Heart right ventricle (tissue), 16 donors: ENCODE measurements at regions not wholly inside any gene's neighbourhood (a gene's known extent, or its start where the extent isn't known, plus 50 kb on each side); places are given as distances from the start of the nearest gene placed in this dataset.

Experiments used
- ATAC-seq, 8 donors: fragments of 200-7000 bp; cut with Tn5 transposase; one replicate each; pipeline ENCODE4 v1.9.1; 2020; ENCODE audit warnings: mild to moderate bottlenecking in 8 of 8, moderate library complexity in 8 of 8, moderate number of reproducible peaks in 1 of 8
- DNase-seq, 2 donors: peaks; one replicate each; pipeline ENCODE4 v3.0.0-alpha.2; 2020
- H3K27ac ChIP-seq, 10 donors: fragments of 200-600 bp; sonication (generic) in 2 of 10; one replicate each; pipeline versions ENCODE4 v1.5.0 to v1.8.0; 2020 to 2022; ENCODE audit warnings: mild to moderate bottlenecking in 3 of 10
- H3K27me3 ChIP-seq, 7 donors: fragments of 200-600 bp; one replicate each; pipeline ENCODE4 v1.8.0; 2021 to 2022; ENCODE audit warnings: mild to moderate bottlenecking in 2 of 7
- H3K36me3 ChIP-seq, 9 donors: fragments of 200-600 bp; sonication (generic) in 1 of 9; one replicate each; pipeline versions ENCODE4 v1.5.0 to v1.8.0; 2020 to 2022; ENCODE audit warnings: mild to moderate bottlenecking in 2 of 9
- H3K4me1 ChIP-seq, 9 donors: fragments of 200-600 bp; sonication (generic) in 1 of 9; one replicate each; pipeline versions ENCODE4 v1.5.0 to v1.8.0; 2020 to 2022; ENCODE audit warnings: mild to moderate bottlenecking in 4 of 9
- H3K4me3 ChIP-seq, 10 donors: fragments of 200-600 bp; sonication (generic) in 2 of 10; one replicate each; pipeline versions ENCODE4 v1.5.0 to v1.8.0; 2020 to 2022; ENCODE audit warnings: mild to moderate bottlenecking in 7 of 10, moderate library complexity in 2 of 10
- H3K9me3 ChIP-seq, 11 donors: fragments of 200-600 bp in 10 of 11; sonication (generic) in 2 of 11; one replicate each; pipeline versions ENCODE4 v1.5.0 to v1.8.0; 2013 to 2022; ENCODE audit warnings: mild to moderate bottlenecking in 2 of 11, control low read depth in 1 of 11, moderate library complexity in 1 of 11
- CTCF ChIP-seq, 9 donors: fragments of 200-600 bp; sonication (generic) in 2 of 9; IDR thresholded peaks; one replicate each; pipeline versions ENCODE4 v1.5.0 to v1.8.0; 2021 to 2022; ENCODE audit warnings: antibody characterized with exemption in 9 of 9, mild to moderate bottlenecking in 5 of 9, moderate library complexity in 1 of 9
- WGBS, 2 donors: extraction: QIAGEN DNeasy Blood & Tissue Kit; methylation state at CpG; one replicate each; pipeline ENCODE4 v1.1.7; 2013; ENCODE audit warnings: inconsistent platforms in 1 of 2; 5-methylcytosine and 5-hydroxymethylcytosine counted together
- intact Hi-C, 10 donors: fragments of 100-400 bp; cut with DNase I; formaldehyde crosslinking; loops; one replicate each; pipeline versions ENCODE4 v1.11.1 to v1.14.2; 2022
- donor health status: Arrhythmogenic right ventricular cardiomyopathy.
- donor health status: ischemic (EF 13 %, LVEDD 7.1; RV severe dilation, severe dysfunction).
- donor health status: healthy with polysubstance abuse.
- donor health status: DM: no; HTN: yes; CAD: no.
- donor health status: DM: no; HTN: no; CAD: no.
- donor health status: ischemic (EF 25% LVEDD 6.9; RV normal size, moderate dysfunction).
- donor health status: ischemic (EF 25% LVEDD 5.7; RV mildly dilated, moderate dysfunction).
- donor health status: healthy.
- donor health status: DM: yes; HTN: yes; CAD: no.
- donor health status: Ischemic cardiomyopathy.
- donor health status: ischemic (EF 35%, LVEDD 5.7; RV mildly dilated, moderate dysfunction).
- donor health status: nonischemic (EF 11% LVEDD 7.7; RV severe dilation, severe dysfunction).
- donor health status: DM: yes; HTN: yes; CAD: no.
- donor health status: PGD.
- donor health status: ischemic (EF 29% LVEDD 5.4; RV normal size, mild dysfunction).
- donor health status: nonischemic (EF 23%, LVEDD 6.1; RV moderate dilation, normal function).

GRCh38 chr12:125357561-125357960 lies 292.3 kb downstream of the AACS start:
- DNase-seq: no peak
- Histone ChIP-seq H3K4me1 (no peaks in the 10 kb centered on the region), H3K27ac (no peak overlapping the region), H3K9me3 (peaks cover 0 to 19% (median 0%) of the 10 kb centered on the region in 11 donors), H3K4me3 (no peak overlapping the region), H3K27me3 (peaks cover 0 to 5% (median 0%) of the 10 kb centered on the region in 7 donors), H3K36me3 (no peaks in the 10 kb centered on the region)
- no peak for ATAC-seq
- intact Hi-C loops: no loop called here
- 91 to 98% methylated on average over 3 of the region's 3 CpGs for WGBS, 2 donors
- TF ChIP-seq CTCF (IDR thresholded peaks at IDR 0.05): no peak

DNA sequence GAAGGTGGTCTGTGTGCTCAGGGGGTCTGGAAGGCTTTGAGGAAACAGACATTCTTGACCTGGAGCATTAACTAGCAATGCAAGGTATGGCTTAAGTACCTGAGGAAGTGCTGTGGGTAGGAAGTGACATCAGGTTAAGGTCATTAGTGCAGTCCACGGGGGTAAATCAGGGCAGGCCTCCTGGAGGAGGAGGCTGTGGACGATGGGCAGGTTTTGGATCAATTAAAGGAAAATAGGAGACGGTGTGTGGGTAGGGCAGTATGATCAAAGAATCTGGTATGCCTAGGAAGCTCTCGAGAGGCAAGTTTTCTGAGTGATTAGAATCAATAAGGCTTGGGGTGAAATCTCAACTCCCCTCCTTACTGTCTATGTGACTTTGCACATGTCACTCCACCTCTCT lies 295.3 kb downstream of the AACS start:
- intact Hi-C loops: no loop called here
- ATAC-seq: no peak
- no peak for TF ChIP-seq CTCF (IDR thresholded peaks at IDR 0.05)
- DNase-seq: no peak
- Histone ChIP-seq H3K27ac (no peak overlapping the region), H3K4me3 (no peak overlapping the region), H3K4me1 (no peaks in the 10 kb centered on the region), H3K36me3 (no peaks in the 10 kb centered on the region), H3K9me3 (peaks cover 0 to 13% (median 0%) of the 10 kb centered on the region in 11 donors), H3K27me3 (peaks cover 0 to 4% (median 0%) of the 10 kb centered on the region in 7 donors)
- WGBS, 2 donors: 74 to 84% methylated on average over 4 of the region's 4 CpGs

GRCh38 chr12:125371033-125371432 lies 305.8 kb downstream of the AACS start:
- peaks cover 0 to 4% (median 0%) of the 10 kb centered on the region in 9 donors for H3K4me1 ChIP-seq
- peaks cover 0 to 13% (median 0%) of the 10 kb centered on the region in 11 donors for H3K9me3 ChIP-seq
- H3K36me3 ChIP-seq: no peaks in the 10 kb centered on the region
- H3K4me3 ChIP-seq: no peak overlapping the region
- peaks cover 0 to 12% (median 0%) of the 10 kb centered on the region in 7 donors for H3K27me3 ChIP-seq
- no peak overlapping the region for H3K27ac ChIP-seq
- intact Hi-C loops: no loop called here
- no peak for TF ChIP-seq CTCF (IDR thresholded peaks at IDR 0.05)
- ATAC-seq: no peak
- 59 to 72% methylated on average over 4 of the region's 4 CpGs for WGBS, 2 donors
- no peak for DNase-seq

- peaks cover 0 to 13% (median 0%) of the 10 kb centered on the region in 11 donors for H3K9me3 ChIP-seq
- no peak overlapping the region for H3K4me3 ChIP-seq
- 90 to 92% methylated on average over 4 of the region's 4 CpGs for WGBS, 2 donors
- H3K4me1 ChIP-seq: peaks cover 0 to 8% (median 0%) of the 10 kb centered on the region in 9 donors
- H3K27ac ChIP-seq: no peak overlapping the region
- TF ChIP-seq CTCF (IDR thresholded peaks at IDR 0.05): no peak
- ATAC-seq (no peak), DNase-seq (no peak)
- H3K27me3 ChIP-seq: peaks cover 0 to 17% (median 5%) of the 10 kb centered on the region in 7 donors
- intact Hi-C loops: no loop called here
- no peaks in the 10 kb centered on the region for H3K36me3 ChIP-seq
Observed at GRCh38 chr12:125372085-125372484, 306.9 kb downstream of the AACS start.
